ENCODE measurements at regions not wholly inside any gene's neighbourhood (a gene's known extent, or its start where the extent isn't known, plus 50 kb on each side); places are given as distances from the start of the nearest gene placed in this dataset.

DNA sequence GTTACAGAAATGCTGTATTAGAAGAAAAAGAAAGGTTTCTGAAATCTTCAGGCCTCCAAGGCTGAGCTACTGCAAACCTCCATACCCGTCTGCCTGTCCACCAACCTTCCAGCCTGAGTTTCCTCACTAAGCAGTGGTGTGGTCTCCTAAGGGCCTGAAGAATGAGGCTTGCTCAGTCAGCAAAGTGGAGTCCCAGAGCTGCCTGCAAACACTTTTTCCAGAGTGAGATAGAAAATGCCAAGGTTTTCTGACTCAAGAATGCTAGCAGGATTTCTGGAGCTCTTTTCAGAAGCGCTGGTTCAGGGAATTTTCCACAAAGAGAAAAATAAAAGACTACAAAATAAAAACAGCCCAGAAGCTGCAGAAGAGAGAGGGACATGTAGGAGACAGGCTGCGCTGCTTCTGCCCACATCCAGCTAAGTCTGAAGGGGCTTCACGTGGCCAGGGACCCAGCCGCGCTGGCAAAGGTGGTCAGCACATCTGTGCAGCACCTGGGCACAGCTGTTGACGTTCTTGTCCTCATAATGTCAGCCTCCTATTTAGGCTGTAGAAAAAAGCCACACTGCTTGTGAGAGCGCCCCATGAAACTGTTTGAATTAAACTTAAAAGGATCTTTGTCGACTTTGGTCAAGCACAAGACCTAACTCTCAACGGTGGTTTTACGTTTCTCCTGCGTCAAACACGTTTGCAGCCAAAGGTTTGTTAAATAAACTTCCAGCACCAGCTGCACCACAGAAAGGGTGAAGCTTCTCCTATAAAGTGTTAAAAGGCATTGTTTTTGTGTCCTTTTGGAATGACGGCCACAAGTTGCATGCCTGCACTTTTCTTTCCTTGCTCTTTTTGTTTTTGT lies 209.0 kb downstream of the THBS2 start:
- DNase-seq = no peak

GRCh38 chr6:169042061-169042460 lies 211.6 kb downstream of the THBS2 start:
- no peak for DNase-seq

DNA sequence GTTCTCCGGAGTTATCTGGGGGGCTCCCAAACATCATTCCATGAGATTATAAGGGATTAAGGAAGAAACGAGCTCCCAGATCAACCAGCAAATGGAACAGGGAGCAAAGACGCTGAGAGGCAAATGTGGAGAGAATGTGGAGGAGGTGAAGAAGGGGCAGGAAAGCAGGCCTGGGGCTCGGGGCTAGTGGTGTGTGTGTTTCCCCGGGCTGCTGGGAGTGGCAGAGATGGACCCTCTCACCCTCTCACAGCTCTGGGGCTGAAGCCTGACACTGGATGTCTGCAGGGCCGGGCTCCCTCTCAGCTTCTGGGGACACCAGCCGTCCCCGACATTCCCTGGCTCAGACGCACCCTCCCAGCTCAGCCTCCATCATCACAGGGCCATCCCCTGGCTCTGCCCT lies 212.6 kb downstream of the THBS2 start:
- DNase-seq = no peak

- DNase-seq = no peak
Observed at GRCh38 chr6:169038691-169039090, 215.0 kb downstream of the THBS2 start.

- no peak for DNase-seq
Observed at GRCh38 chr6:169035385-169036240, 218.0 kb downstream of the THBS2 start.

GRCh38 chr6:169034516-169035167 lies 219.0 kb downstream of the THBS2 start:
- no peak for DNase-seq

GRCh38 chr6:169029861-169030260 lies 223.8 kb downstream of the THBS2 start:
- DNase-seq = no peak

DNA sequence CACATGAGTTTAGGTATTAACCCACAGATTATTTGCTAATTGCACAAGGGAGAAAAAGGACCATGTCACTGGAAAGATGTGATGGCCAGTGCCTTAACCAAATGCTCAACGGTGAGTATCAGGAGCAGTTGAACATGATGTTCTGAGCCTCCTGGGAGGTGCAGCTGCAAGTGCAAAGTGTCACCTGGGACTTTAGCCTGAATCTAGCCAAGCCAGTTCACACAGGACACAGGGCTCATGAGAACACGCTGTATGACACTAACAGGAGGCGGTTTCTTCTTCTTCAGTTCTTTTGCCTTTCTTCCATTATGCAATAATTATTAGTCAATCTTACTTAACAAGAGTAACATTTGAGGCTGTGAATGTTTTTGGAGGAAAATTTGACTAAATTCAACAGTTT lies 225.3 kb downstream of the THBS2 start:
- no peak for DNase-seq

DNA sequence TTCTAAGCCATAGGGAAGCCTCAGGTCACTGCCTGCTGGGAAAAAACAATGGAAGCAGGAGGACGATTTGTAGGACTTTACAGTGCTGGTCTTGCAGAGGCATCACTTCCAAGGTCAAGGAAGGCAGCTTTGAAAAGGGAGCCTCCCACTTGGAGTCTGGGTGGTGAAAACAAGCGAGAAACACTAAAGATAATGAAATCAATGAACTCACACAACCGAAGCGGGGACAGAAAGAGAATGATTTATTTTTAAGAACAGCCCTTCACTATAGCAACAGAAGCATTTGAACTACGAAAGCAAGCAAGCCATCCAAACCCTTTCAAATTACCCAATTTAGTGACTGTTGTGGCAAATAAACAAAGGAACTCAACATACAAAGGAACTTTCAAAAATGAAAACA lies 227.5 kb downstream of the THBS2 start:
- no peak for DNase-seq

DNA sequence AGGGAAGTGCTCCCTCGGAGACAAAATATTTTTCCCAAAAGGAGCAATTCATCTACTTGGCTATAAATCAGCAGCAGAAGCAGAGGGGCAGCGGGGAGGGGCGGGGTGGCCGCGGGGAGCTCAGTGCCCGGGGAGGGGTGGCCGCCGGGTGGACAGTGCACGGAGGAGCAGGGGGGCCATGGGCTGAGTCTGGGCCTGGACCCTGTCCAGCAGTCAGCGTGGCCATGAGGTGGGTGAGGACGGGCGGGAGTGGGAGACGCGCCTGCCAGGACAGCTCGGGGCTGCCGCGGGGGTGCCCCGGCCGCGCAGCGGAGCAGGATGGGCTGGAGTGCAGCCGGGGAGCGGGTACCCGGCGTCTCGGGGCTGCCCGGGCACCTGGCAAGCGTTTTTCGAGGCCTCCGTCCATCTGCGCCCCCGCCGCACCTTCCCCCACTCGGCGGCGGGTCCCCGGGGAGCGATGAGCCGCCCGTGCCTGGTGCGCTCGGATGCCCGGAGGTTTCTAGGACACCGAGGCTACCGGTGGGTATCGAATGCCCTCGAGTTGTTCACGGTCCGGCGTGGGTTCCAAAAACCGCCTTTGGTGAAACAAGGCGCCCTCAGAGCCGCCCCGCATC lies 229.5 kb downstream of the THBS2 start:
- no peak for DNase-seq

DNA sequence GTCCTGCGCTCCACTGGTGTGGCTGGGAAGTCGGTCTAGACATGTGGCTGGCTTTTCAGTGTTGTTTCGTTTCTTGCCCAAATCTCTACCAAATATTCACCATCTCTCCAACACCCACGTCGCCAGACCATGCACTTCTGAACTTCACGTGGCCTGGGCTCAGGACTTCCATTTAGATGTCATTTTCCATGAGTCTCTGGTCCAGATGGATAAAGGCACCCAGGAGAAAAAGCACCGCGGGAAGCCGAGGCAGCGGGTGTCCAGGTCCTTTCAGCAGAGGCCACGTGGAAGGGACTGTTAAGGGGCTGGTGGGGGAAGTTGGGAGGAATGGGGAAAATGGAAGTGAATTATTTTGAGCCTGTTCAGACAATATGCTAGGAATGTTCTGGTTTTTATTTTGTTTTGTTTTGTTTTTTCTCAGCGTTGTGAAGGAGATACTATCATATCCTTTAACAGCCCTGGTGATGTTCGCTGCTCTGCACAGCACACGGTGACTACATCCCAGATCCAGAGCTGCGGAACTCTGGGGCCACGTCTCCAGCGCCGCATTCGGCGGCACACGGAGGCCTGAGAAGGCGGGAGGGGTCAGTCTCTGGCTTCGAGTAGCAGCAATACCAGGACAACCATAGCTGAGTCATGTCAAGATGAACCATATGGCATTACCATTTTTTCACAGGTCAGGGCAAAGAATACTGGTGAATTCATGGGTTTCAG lies 230.3 kb downstream of the THBS2 start:
- DNase-seq = no peak

DNA sequence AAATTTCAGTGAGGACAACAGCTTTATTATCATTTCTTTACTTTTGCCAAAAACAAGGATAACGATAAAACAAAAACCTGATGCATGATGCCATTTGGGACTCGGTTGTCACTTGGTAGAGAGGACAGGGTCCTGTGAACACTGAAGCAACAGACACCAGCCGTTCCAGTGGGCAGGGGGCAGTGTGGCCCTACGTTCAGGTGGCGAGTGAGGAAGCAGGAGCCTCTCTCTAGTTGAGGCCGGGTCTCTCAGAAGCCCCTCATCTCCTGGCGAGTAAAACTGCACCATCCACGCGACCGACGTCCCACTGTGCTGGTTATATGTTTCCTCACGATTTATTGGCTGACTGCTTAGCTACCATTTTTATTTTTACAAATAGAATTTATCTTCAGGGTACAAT lies 231.6 kb downstream of the THBS2 start:
- no peak for DNase-seq

GRCh38 chr6:169020821-169021220 lies 232.8 kb downstream of the THBS2 start:
- no peak for DNase-seq

GRCh38 chr6:169019727-169020491 lies 233.7 kb downstream of the THBS2 start:
- DNase-seq = no peak

GRCh38 chr6:169019111-169019510 lies 234.5 kb downstream of the THBS2 start:
- no peak for DNase-seq

DNA sequence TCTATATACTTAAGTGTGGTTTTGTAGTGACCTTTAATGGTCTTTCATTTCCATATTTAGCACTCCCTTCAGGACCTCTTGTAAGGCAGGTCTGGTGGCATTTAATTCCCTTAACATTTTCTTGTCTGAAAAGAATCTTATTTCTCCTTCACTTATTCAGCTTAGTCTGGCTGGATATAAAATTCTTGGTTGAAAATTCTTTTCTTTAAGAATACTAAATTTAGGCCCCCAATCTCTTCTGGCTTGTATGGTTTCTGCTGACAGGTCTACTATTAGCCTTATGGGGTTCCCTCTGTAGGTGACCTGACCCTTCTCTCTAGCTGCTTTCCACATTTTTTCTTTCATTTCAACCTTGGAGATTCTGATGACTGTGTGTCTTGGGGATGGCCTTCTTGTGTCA lies 236.9 kb downstream of the THBS2 start:
- DNase-seq = no peak

GRCh38 chr6:169014211-169015197 lies 239.1 kb downstream of the THBS2 start:
- no peak for DNase-seq

- no peak for DNase-seq
Observed at GRCh38 chr6:169009628-169010027, 244.0 kb downstream of the THBS2 start.

GRCh38 chr6:169008641-169009257 lies 244.9 kb downstream of the THBS2 start:
- no peak for DNase-seq

DNA sequence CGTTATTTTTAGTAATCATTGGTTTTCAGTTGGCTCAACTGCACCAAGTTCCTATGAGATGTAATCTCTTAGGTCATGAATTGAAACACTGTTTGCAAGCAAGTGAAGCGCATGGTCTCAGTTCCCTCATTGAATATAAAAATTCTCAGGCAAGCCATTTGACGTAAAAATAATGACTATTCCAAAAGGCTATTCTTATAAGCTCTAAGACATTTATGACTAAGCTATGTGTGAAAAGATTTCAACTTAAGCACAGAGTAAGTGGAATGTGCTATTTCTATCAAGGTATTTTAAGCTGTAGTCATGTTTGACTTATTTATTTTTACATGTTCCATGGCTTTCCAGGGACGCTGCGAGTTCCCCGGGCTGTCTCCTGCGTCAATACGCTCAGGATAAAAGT lies 248.5 kb downstream of the THBS2 start:
- DNase-seq = no peak

Measured in suppressor macrophage treated with lipopolysaccharide for 4 hours (primary cell).